MM.1S (cell line): ENCODE measurements at regions not wholly inside any gene's neighbourhood (a gene's known extent, or its start where the extent isn't known, plus 50 kb on each side); places are given as distances from the start of the nearest gene placed in this dataset.

Experiments used
- DNase-seq: peaks from one replicate; pipeline ENCODE4 v3.0.0-alpha.2; 2015
- H2AFZ ChIP-seq: fragments of 300-600 bp; sonication (generic); 2 replicates; pipeline ENCODE4 v1.6.0; 2016; ENCODE audit warnings: antibody characterized with exemption, low read length
- H3F3A ChIP-seq: fragments of 300-600 bp; sonication (generic); 2 replicates; pipeline ENCODE4 v1.6.1; 2016; ENCODE audit warnings: mild to moderate bottlenecking, antibody characterized with exemption, low read length, moderate library complexity, mixed read lengths; ENCODE audit not compliant: insufficient read depth
- H3K27ac ChIP-seq: fragments of 300-600 bp; sonication (generic); 2 replicates; pipeline ENCODE4 v1.5.1; 2016; ENCODE audit warnings: mild to moderate bottlenecking, low read length
- H3K27me3 ChIP-seq: fragments of 300-600 bp; sonication (generic); replicated peaks from 2 replicates; pipeline ENCODE4 v1.6.0; 2016; ENCODE audit warnings: low read length; ENCODE audit not compliant: insufficient read depth
- H3K36me3 ChIP-seq: fragments of 300-600 bp; sonication (generic); replicated peaks from 2 replicates; pipeline ENCODE4 v1.6.1; 2016; ENCODE audit warnings: mild to moderate bottlenecking, low read length, mixed read lengths; ENCODE audit not compliant: insufficient read depth
- H3K4me1 ChIP-seq: fragments of 300-600 bp; sonication (generic); 2 replicates; pipeline ENCODE4 v1.6.1; 2016; ENCODE audit warnings: low read length, mixed read lengths
- H3K4me2 ChIP-seq: fragments of 300-600 bp; sonication (generic); 2 replicates; pipeline ENCODE4 v1.6.0; 2016; ENCODE audit warnings: low read depth, low read length
- H3K4me3 ChIP-seq: fragments of 300-600 bp; sonication (generic); 2 replicates; pipeline ENCODE4 v1.5.1; 2016; ENCODE audit warnings: low read length, mixed read lengths
- H3K79me2 ChIP-seq: fragments of 300-600 bp; sonication (generic); 2 replicates; pipeline ENCODE4 v1.6.1; 2016; ENCODE audit warnings: mixed run types, low read length, mixed read lengths
- H3K9ac ChIP-seq: fragments of 300-600 bp; sonication (generic); 2 replicates; pipeline ENCODE4 v1.6.1; 2016; ENCODE audit warnings: low read length, mixed read lengths
- H3K9me2 ChIP-seq: fragments of 300-600 bp; sonication (generic); replicated peaks from 2 replicates; pipeline ENCODE4 v1.6.1; 2016; ENCODE audit warnings: mild to moderate bottlenecking, low read length, mixed read lengths; ENCODE audit not compliant: insufficient read depth
- H3K9me3 ChIP-seq: fragments of 300-600 bp; sonication (generic); replicated peaks from 2 replicates; pipeline ENCODE4 v1.6.1; 2016; ENCODE audit warnings: mild to moderate bottlenecking, low read length, mixed read lengths; ENCODE audit not compliant: insufficient read depth
- H4K20me1 ChIP-seq: fragments of 300-600 bp; sonication (generic); 2 replicates; pipeline ENCODE4 v1.6.1; 2016; ENCODE audit warnings: mild to moderate bottlenecking, low read length, moderate library complexity, mixed read lengths; ENCODE audit not compliant: insufficient read depth
- CTCF ChIP-seq: fragments of 300-600 bp; sonication (generic); IDR thresholded peaks from 2 replicates; pipeline ENCODE4 v1.5.1; 2016; ENCODE audit warnings: antibody characterized with exemption, low read length, mixed read lengths
- EZH2 ChIP-seq: fragments of 300-600 bp; sonication (generic); optimal IDR thresholded peaks from 2 replicates; pipeline ENCODE3; 2017; ENCODE audit warnings: low read depth, mild to moderate bottlenecking, antibody characterized with exemption, low read length, mixed read lengths
- EZH2phosphoT487 ChIP-seq: fragments of 300-600 bp; sonication (generic); IDR thresholded peaks from 2 replicates; pipeline ENCODE4 v1.6.1; 2018; ENCODE audit warnings: antibody characterized with exemption, low read length

GRCh38 chr4:120406960-120407359 lies 340.3 kb upstream of the MAD2L1 start:
- no peak for DNase-seq
- Histone ChIP-seq H3K4me3 (no peak overlapping the region), H3K27ac (no peak overlapping the region), H3K9me2 (no peaks in the 10 kb centered on the region), H2AFZ (no peak overlapping the region), H4K20me1 (no peaks in the 10 kb centered on the region), H3K9me3 (no peaks in the 10 kb centered on the region), H3F3A (no peaks in the 10 kb centered on the region), H3K9ac (no peak overlapping the region), H3K27me3 (no peaks in the 10 kb centered on the region), H3K4me2 (no peak overlapping the region), H3K4me1 (no peaks in the 10 kb centered on the region), H3K36me3 (no peaks in the 10 kb centered on the region), H3K79me2 (no peaks in the 10 kb centered on the region)
- TF ChIP-seq EZH2phosphoT487 = no peak
- no peak for TF ChIP-seq CTCF
- no peak for TF ChIP-seq EZH2

DNA sequence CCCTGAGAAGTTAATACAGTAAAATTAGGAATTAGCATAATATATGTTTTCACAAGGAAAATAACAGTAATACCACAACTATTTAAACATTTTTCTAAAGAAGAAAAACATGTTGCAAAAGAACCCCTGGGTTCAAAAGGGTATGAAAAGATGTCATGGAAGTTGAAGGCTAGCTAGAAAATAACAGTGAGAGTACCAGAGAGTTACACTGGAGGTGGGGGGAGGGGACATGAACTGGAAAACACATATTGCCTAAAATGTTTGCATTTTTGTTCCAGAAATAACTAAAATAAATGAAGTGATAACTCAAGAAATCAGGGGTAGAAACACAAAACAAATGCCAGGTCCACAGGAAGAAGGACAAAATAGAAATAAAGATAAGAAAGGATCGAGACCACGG lies 336.6 kb upstream of the MAD2L1 start:
- TF ChIP-seq CTCF = no peak
- H3K27me3 ChIP-seq = no peaks in the 10 kb centered on the region
- no peak overlapping the region for H3K27ac ChIP-seq
- H3K79me2 ChIP-seq = no peaks in the 10 kb centered on the region
- H3K36me3 ChIP-seq = no peaks in the 10 kb centered on the region
- no peak overlapping the region for H3K4me2 ChIP-seq
- no peak overlapping the region for H3K9ac ChIP-seq
- DNase-seq = no peak
- H3K4me1 ChIP-seq = no peaks in the 10 kb centered on the region
- H3K9me2 ChIP-seq = no peaks in the 10 kb centered on the region
- H3K4me3 ChIP-seq = no peak overlapping the region
- H3K9me3 ChIP-seq = no peaks in the 10 kb centered on the region
- H4K20me1 ChIP-seq = no peaks in the 10 kb centered on the region
- H3F3A ChIP-seq = no peaks in the 10 kb centered on the region
- H2AFZ ChIP-seq = no peak overlapping the region

DNA sequence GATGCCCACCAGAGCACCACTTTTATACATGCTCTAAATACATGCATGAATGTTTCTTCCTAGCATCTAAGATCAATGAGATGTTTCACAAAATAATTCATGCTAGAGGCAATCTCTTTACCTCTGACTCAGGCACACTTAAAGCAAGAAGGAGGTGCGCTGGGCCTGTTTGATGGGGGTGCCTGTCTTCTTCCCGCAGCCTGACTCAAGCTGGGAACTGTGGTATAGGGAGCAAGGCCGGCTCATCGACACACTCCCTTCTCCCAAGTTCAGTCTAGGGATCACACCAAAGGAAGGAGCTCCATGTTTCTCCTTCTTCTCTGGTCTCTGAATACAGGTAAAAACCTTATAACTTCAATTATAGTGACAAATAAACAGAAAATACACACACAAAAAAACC lies 333.8 kb upstream of the MAD2L1 start:
- Histone ChIP-seq H3K4me1 (no peaks in the 10 kb centered on the region), H3K27me3 (no peaks in the 10 kb centered on the region), H2AFZ (no peak overlapping the region), H3K9ac (no peak overlapping the region), H3K9me3 (no peaks in the 10 kb centered on the region), H3K4me2 (no peak overlapping the region), H4K20me1 (no peaks in the 10 kb centered on the region), H3K36me3 (no peaks in the 10 kb centered on the region), H3K9me2 (no peaks in the 10 kb centered on the region), H3F3A (no peaks in the 10 kb centered on the region), H3K27ac (no peak overlapping the region), H3K4me3 (no peak overlapping the region), H3K79me2 (no peaks in the 10 kb centered on the region)
- TF ChIP-seq CTCF = no peak
- TF ChIP-seq EZH2 = no peak
- TF ChIP-seq EZH2phosphoT487 = no peak
- no peak for DNase-seq

DNA sequence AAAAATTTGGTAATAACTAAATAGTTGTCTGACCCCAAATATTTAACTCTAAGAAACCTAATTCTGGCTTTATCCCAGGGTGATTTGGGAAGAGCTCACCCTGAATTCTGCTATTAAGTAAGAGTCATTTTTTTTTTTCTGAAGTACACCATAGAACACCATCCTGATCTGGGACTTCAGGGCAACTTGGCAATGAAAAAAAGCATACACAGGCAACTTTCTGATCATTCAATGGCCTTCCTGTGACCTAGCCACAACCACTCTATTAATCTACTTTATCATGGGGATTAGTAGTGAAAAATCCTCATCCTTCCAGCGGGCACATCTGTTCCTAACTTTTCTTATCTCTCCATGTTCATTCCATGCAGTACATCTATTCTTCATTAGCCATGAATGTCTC lies 333.2 kb upstream of the MAD2L1 start:
- no peaks in the 10 kb centered on the region for H3K9me3 ChIP-seq
- H3K36me3 ChIP-seq = no peaks in the 10 kb centered on the region
- H2AFZ ChIP-seq = no peak overlapping the region
- no peaks in the 10 kb centered on the region for H3K9me2 ChIP-seq
- no peaks in the 10 kb centered on the region for H3K4me1 ChIP-seq
- H3K27me3 ChIP-seq = no peaks in the 10 kb centered on the region
- no peak overlapping the region for H3K27ac ChIP-seq
- no peaks in the 10 kb centered on the region for H4K20me1 ChIP-seq
- no peak for DNase-seq
- no peaks in the 10 kb centered on the region for H3F3A ChIP-seq
- no peaks in the 10 kb centered on the region for H3K79me2 ChIP-seq
- no peak overlapping the region for H3K9ac ChIP-seq
- no peak overlapping the region for H3K4me3 ChIP-seq
- H3K4me2 ChIP-seq = no peak overlapping the region
- TF ChIP-seq EZH2phosphoT487 = no peak
- no peak for TF ChIP-seq CTCF
- no peak for TF ChIP-seq EZH2
